ENCODE measurements at regions not wholly inside any gene's neighbourhood (a gene's known extent, or its start where the extent isn't known, plus 50 kb on each side); places are given as distances from the start of the nearest gene placed in this dataset.

DNA sequence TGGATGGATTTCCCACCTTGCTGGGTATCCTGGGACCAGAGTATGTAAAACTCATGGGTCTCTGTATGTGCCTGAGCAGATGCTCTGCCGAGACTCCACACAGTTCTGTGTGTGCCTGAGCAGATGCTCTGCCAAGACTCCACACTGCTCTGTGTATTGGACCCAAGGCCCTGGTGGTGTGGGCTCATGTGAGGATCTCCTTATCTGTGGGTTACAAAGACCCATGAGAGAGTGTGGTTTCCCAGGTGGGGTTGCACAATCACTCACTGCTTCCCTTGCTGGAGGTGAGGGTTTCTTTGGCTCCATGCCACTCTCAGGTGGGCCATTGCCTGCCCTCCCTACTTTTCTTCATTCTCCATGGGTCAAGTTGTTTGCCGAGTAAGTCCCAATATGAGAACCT, 141.5 kb downstream of the TBC1D30 start:
- Histone ChIP-seq H4K20me1 (ENCODE audit: insufficient read depth, low read length) (no peaks in the 10 kb centered on the region), H3K9me3 (ENCODE audit: low read length) (no peaks in the 10 kb centered on the region), H3K79me2 (ENCODE audit: insufficient read depth, low read length) (no peaks in the 10 kb centered on the region), H2AFZ (ENCODE audit: low read length) (no peak overlapping the region), H3K4me2 (ENCODE audit: low read depth, low read length) (no peak overlapping the region), H3K4me1 (ENCODE audit: insufficient read depth, low read length) (peaks cover 18% of the 10 kb centered on the region), H3K4me3 (replicated peaks in 1 of 3; ENCODE audit: insufficient read depth in 1 of 3, low read depth in 2 of 3, low read length in 3 of 3) (no peak overlapping the region), H3K9ac (ENCODE audit: insufficient read depth, low read depth, low read length) (no peak overlapping the region), H3K27ac (ENCODE audit: extremely low read length, insufficient read depth, low read length) (no peak overlapping the region), H3K27me3 (ENCODE audit: control insufficient read depth in 1 of 2, insufficient read depth in 2 of 2, low read length in 2 of 2) (no peaks in the 10 kb centered on the region; a peak in 1 of 5 replicates), H3K36me3 (replicated peaks in 1 of 2; ENCODE audit: control insufficient read depth in 1 of 2, insufficient read depth in 2 of 2, low read length in 2 of 2) (no peaks in the 10 kb centered on the region)
- ATAC-seq = no peak
- WGBS (ENCODE audit: low lambda C conversion rate) = 41% methylated on average over 2 of the region's 2 CpGs
- in situ Hi-C loops (cut with HindIII; ENCODE audit: extremely low pct_ligation_motif_present, low pct_unique_long_range_greater_than_20kb) (no loop called here), intact Hi-C loops (cut with micrococcal nuclease; ENCODE audit: unreplicated experiment) (no loop called here)
- FAIRE-seq = no peak
- no TSS peak for BruUV-seq (replicated peaks)
- peak; percentile 63 for TF ChIP-seq CEBPB (IDR thresholded peaks at IDR 0.05; ENCODE audit: borderline replicate concordance, low read depth, low read length)
- no peak for TF ChIP-seq TAF15 (IDR thresholded peaks at IDR 0.05; ENCODE audit: low read depth, low read length, poor library complexity, severe bottlenecking)
- TF ChIP-seq, protein P1, sequence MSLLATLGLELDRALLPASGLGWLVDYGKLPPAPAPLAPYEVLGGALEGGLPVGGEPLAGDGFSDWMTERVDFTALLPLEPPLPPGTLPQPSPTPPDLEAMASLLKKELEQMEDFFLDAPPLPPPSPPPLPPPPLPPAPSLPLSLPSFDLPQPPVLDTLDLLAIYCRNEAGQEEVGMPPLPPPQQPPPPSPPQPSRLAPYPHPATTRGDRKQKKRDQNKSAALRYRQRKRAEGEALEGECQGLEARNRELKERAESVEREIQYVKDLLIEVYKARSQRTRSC (CRISPR knock-in tag; IDR thresholded peaks at IDR 0.05; ENCODE audit: low read depth) = no peak
- TF ChIP-seq AHR (CRISPR knock-in tag; IDR thresholded peaks at IDR 0.05) = no peak
- no peak for DNase-seq (ENCODE audit: low spot score)
- ChIA-PET POLR2A (no interaction called here), CTCF (ENCODE audit: low intra/inter-chr PET ratio, low total read pairs) (no interaction called here)

DNA sequence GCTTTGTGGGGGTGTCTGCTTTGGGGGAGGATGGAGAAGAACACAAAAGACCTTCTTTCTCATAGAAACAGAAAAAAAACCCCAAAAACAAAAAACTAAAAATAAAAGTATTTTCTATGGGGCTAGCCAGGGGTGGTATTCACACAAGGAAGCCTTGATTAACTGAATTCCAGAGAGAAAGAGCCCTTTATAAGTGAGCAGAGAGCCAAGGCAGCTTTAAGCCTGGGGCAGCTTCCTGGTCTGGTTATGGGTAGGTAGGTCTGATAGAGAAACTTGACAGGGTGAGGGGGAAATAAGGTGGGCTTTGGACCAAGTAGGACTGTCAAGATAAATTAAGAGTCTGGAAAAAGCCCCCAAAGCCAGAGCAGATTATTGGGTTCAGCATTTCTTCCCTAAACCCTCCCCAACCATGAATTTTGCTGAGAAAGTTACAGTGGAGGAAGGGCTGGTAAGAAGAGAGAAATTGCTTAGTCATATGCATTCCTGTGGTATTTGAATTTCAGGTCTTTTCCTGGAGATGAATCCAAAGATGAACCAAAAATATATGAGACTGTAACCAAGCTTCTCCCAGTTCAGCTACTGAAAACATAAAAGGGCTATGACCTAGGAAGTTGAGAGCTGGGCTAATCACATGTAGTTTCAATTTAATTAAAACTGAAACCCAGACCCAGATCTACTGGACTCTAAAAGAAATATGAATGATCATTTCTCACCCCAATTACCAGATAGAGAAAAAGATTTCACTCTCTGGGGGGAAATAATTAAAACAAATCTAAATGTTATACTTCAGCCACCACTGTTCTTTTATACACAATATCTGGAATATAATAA, 144.8 kb downstream of the TBC1D30 start:
- Histone ChIP-seq H3K4me3 (replicated peaks in 1 of 3; ENCODE audit: insufficient read depth in 1 of 3, low read depth in 2 of 3, low read length in 3 of 3) (no peak overlapping the region), H4K20me1 (ENCODE audit: insufficient read depth, low read length) (no peaks in the 10 kb centered on the region), H3K79me2 (ENCODE audit: insufficient read depth, low read length) (no peaks in the 10 kb centered on the region), H3K4me1 (ENCODE audit: insufficient read depth, low read length) (peaks cover 18% of the 10 kb centered on the region), H3K4me2 (ENCODE audit: low read depth, low read length) (no peak overlapping the region), H2AFZ (ENCODE audit: low read length) (no peak overlapping the region), H3K27me3 (ENCODE audit: control insufficient read depth in 1 of 2, insufficient read depth in 2 of 2, low read length in 2 of 2) (no peaks in the 10 kb centered on the region; a peak in 1 of 5 replicates), H3K27ac (ENCODE audit: extremely low read length, insufficient read depth, low read length) (no peak overlapping the region), H3K9me3 (ENCODE audit: low read length) (no peaks in the 10 kb centered on the region), H3K9ac (ENCODE audit: insufficient read depth, low read depth, low read length) (no peak overlapping the region), H3K36me3 (replicated peaks in 1 of 2; ENCODE audit: control insufficient read depth in 1 of 2, insufficient read depth in 2 of 2, low read length in 2 of 2) (no peaks in the 10 kb centered on the region)
- FAIRE-seq (no peak), ATAC-seq (no peak), DNase-seq (ENCODE audit: low spot score) (peak; percentile 5)
- in situ Hi-C loops (cut with HindIII; ENCODE audit: extremely low pct_ligation_motif_present, low pct_unique_long_range_greater_than_20kb) = no loop called here
- BruUV-seq (replicated peaks) = no TSS peak
- intact Hi-C loops (cut with micrococcal nuclease; ENCODE audit: unreplicated experiment) = no loop called here
- POLR2A ChIA-PET = no interaction called here
- CTCF ChIA-PET (ENCODE audit: low intra/inter-chr PET ratio, low total read pairs) = no interaction called here
- TF ChIP-seq NFE2L2 (IDR thresholded peaks at IDR 0.05; ENCODE audit: low read length) (peak; percentile 64; the same call in 1 of the 2 replicates), ZNF687 (CRISPR knock-in tag; IDR thresholded peaks at IDR 0.05) (no peak), MLLT10 (CRISPR knock-in tag; IDR thresholded peaks at IDR 0.05) (no peak), KDM2A (CRISPR knock-in tag; IDR thresholded peaks at IDR 0.05; ENCODE audit: borderline replicate concordance, low read depth) (no peak)
